Left ventricle myocardium inferior (tissue), 1 donor: ENCODE measurements at regions not wholly inside any gene's neighbourhood (a gene's known extent, or its start where the extent isn't known, plus 50 kb on each side); places are given as distances from the start of the nearest gene placed in this dataset.

Experiments
- DNase-seq: peaks from one replicate; pipeline ENCODE4 v3.0.0-alpha.2; 2020
- H3K27ac ChIP-seq: fragments of 200-600 bp; replicated peaks from 2 replicates; pipeline ENCODE4 v1.8.0; 2021
- H3K27me3 ChIP-seq: fragments of 200-600 bp; 2 replicates; pipeline ENCODE4 v1.8.0; 2021; ENCODE audit warnings: low read depth
- H3K36me3 ChIP-seq: fragments of 200-600 bp; 2 replicates; pipeline ENCODE4 v1.8.0; 2021
- H3K4me1 ChIP-seq: fragments of 200-600 bp; 2 replicates; pipeline ENCODE4 v1.8.0; 2021
- H3K4me3 ChIP-seq: fragments of 200-600 bp; 2 replicates; pipeline ENCODE4 v1.8.0; 2021; ENCODE audit warnings: mild to moderate bottlenecking, moderate library complexity
- H3K9me3 ChIP-seq: fragments of 200-600 bp; replicated peaks from 2 replicates; pipeline ENCODE4 v1.8.0; 2021
- intact Hi-C: fragments of 100-400 bp; cut with micrococcal nuclease; formaldehyde crosslinking; loops from one replicate; pipeline ENCODE4 v1.11.0; 2022
- TF ChIP-seq, protein P1 (sequence below): fragments of 200-600 bp; IDR thresholded peaks from 2 replicates; pipeline ENCODE4 v1.8.0; 2021; ENCODE audit warnings: antibody characterized with exemption, mild to moderate bottlenecking, borderline replicate concordance
- donor health status: DM: no; HTN: yes; CAD: no; lungs with severe emphysema.

DNA sequence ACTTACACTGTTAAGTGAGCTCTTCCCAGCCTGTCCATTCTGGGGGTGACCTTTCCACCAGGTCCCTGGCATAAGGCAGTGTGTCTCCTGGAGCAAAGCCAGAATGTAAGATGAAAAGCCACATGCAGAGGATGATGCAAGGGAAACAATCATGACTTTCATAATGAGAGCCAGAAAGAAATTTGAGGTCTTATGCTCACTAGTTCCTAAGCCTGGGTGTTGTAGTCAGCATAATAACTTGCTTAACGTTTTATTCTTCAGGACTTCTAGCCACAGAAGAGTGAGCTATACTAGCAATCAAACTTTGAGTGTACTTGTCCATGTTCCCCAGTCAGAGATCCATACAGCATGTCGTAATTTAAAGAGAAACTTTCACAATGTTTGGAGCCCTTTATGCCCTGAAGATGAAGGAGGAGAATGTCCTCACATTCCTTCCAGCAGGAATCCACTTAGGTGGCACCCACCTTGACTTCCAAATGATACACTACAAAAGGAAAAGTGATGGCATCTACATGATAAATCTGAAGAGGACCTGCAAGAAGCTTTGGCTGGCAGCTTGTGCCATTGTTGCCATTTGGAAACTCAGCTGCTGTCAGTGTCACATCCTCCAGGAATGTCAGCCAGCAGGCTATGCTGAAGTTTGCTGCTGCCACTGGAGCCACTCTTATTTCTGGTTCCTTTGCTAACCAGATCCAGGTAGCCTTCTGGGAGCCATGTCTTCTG lies 60.5 kb upstream of the FOXD3 start:
- Histone ChIP-seq H3K4me3 (no peak overlapping the region), H3K27ac (no peak overlapping the region), H3K36me3 (no peaks in the 10 kb centered on the region), H3K4me1 (no peaks in the 10 kb centered on the region), H3K27me3 (peaks cover 14% of the 10 kb centered on the region), H3K9me3 (no peaks in the 10 kb centered on the region)
- intact Hi-C loops, result no loop called here
- DNase-seq, result no peak
- TF ChIP-seq, protein P1, sequence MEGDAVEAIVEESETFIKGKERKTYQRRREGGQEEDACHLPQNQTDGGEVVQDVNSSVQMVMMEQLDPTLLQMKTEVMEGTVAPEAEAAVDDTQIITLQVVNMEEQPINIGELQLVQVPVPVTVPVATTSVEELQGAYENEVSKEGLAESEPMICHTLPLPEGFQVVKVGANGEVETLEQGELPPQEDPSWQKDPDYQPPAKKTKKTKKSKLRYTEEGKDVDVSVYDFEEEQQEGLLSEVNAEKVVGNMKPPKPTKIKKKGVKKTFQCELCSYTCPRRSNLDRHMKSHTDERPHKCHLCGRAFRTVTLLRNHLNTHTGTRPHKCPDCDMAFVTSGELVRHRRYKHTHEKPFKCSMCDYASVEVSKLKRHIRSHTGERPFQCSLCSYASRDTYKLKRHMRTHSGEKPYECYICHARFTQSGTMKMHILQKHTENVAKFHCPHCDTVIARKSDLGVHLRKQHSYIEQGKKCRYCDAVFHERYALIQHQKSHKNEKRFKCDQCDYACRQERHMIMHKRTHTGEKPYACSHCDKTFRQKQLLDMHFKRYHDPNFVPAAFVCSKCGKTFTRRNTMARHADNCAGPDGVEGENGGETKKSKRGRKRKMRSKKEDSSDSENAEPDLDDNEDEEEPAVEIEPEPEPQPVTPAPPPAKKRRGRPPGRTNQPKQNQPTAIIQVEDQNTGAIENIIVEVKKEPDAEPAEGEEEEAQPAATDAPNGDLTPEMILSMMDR, result no peak

DNA sequence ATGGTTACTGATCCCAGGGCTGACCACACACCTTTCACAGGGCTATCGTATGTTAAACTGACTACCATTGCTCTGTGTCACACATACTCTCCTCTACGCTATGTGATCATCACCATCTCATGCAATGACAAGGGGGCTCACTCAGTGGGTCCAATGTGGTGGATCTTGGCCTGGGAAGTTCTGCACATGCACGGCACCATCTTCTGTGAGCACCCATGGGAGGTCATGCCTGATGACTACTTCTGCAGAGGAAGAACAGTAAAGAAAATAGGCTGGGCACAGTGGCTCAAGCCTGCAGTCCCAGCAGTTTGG lies 60.0 kb upstream of the FOXD3 start:
- no peaks in the 10 kb centered on the region for H3K9me3 ChIP-seq
- DNase-seq, result no peak
- H3K4me1 ChIP-seq, result no peaks in the 10 kb centered on the region
- intact Hi-C loops, result no loop called here
- no peak overlapping the region for H3K4me3 ChIP-seq
- H3K27ac ChIP-seq, result no peak overlapping the region
- TF ChIP-seq, protein P1, result no peak
- H3K36me3 ChIP-seq, result no peaks in the 10 kb centered on the region
- H3K27me3 ChIP-seq, result peaks cover 19% of the 10 kb centered on the region

DNA sequence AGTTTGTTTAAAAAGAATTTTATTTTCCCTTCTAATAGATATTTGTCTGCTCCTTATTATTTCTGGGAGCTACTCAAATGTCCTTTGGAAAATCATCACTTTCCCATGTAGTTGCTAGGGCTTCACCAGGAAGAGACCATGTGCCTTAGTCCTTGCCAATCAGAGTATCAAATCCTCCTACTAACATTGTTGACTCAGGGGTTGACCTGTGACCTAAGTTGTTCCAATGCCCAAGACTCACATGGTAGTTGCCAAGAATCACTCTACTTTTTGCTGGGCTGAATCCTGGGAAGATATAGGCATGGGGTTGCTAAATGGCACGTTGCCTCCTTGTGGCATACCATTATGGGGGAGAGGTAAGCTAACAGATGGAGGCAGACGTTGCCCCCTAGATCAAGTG lies 58.2 kb upstream of the FOXD3 start:
- Histone ChIP-seq H3K27me3 (peaks cover 36% of the 10 kb centered on the region), H3K4me3 (no peak overlapping the region), H3K36me3 (no peaks in the 10 kb centered on the region), H3K9me3 (no peaks in the 10 kb centered on the region), H3K27ac (no peak overlapping the region), H3K4me1 (no peaks in the 10 kb centered on the region)
- TF ChIP-seq, protein P1, result no peak
- intact Hi-C loops, result no loop called here
- no peak for DNase-seq

DNA sequence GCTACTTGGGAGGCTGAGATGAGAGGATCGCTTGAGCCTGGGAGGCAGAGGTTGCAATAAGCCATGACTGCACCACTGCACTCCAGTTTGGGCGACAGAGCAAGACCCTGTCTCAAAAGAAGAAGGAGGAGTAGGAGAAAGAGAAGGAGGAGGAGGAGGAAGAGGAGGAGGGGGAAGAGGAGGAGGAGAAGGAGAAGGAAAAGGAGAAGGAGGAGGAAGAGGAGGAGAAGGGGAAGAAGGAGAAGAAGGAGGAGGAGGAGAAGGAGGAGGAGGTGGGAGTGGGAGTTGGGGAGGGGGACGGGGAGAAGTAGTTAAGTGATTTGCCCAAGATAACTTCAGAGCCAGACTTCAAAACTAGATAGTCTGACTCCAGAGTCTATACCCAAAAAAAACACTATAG lies 55.5 kb upstream of the FOXD3 start:
- peaks cover 61% of the 10 kb centered on the region for H3K27me3 ChIP-seq
- intact Hi-C loops, result no loop called here
- H3K9me3 ChIP-seq, result no peaks in the 10 kb centered on the region

DNA sequence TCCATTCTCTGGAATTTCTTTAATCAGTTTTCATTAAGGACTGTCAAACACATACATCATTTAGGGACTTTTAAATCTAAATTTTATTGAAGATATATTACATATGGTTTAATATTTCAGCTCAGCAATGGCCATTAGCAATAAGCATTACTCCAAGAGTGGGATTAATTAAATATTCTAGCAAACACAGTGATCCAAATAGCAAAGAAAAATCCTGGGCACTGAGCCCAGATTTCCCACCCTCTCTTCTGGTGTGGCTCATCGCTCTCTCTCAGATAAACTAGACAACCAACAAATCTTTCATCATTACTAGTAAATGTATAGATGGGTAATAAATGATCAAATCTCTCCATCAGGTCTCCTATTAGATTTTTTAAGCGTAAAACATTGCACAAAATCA lies 53.5 kb upstream of the FOXD3 start:
- Histone ChIP-seq H3K27ac (no peak overlapping the region), H3K4me3 (no peak overlapping the region), H3K27me3 (peaks cover 79% of the 10 kb centered on the region), H3K9me3 (no peaks in the 10 kb centered on the region), H3K36me3 (no peaks in the 10 kb centered on the region), H3K4me1 (no peaks in the 10 kb centered on the region)
- DNase-seq, result no peak
- TF ChIP-seq, protein P1, result no peak
- intact Hi-C loops, result no loop called here

More for the DNA sequence above, 55.5 kb upstream of the FOXD3 start:
- no peak overlapping the region for H3K4me3 ChIP-seq
- H3K36me3 ChIP-seq, result no peaks in the 10 kb centered on the region
- H3K4me1 ChIP-seq, result no peaks in the 10 kb centered on the region
- no peak overlapping the region for H3K27ac ChIP-seq
- TF ChIP-seq, protein P1, result no peak
- no peak for DNase-seq
